ENCODE measurements at regions not wholly inside any gene's neighbourhood (a gene's known extent, or its start where the extent isn't known, plus 50 kb on each side); places are given as distances from the start of the nearest gene placed in this dataset.

DNA sequence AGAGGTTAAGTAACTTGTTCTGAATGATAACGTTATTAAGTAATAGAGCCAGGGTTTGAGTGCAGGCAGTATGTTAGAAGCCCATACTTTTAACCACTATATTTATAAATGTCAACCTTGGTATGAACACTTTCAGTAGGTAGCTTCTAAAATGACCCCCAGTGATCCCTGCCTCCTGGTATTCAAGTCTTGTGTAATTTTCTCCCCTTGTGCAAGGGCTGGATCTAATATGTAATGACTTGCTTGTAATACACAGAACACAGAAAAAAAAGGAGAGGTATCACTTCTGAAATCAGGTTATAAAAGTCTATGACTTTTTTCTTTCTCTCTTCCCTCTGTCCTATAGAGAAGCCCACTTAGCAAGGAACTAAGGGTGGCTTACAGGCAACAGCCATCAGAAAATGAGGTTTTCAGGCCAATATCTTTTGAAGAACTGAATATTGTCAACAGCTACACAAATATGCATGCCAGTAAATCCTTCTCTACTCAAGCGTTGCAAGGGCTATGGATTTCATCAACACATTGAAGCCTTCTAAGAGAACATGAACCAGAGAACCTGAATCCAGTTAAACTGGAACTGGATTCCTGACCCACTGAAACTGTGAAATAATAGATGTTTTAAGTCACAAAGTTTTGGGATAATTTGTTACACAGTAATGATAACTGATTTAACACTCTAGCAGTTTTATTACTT is 712.3 kb downstream of the METTL15 start:
- TF ChIP-seq, protein P1, sequence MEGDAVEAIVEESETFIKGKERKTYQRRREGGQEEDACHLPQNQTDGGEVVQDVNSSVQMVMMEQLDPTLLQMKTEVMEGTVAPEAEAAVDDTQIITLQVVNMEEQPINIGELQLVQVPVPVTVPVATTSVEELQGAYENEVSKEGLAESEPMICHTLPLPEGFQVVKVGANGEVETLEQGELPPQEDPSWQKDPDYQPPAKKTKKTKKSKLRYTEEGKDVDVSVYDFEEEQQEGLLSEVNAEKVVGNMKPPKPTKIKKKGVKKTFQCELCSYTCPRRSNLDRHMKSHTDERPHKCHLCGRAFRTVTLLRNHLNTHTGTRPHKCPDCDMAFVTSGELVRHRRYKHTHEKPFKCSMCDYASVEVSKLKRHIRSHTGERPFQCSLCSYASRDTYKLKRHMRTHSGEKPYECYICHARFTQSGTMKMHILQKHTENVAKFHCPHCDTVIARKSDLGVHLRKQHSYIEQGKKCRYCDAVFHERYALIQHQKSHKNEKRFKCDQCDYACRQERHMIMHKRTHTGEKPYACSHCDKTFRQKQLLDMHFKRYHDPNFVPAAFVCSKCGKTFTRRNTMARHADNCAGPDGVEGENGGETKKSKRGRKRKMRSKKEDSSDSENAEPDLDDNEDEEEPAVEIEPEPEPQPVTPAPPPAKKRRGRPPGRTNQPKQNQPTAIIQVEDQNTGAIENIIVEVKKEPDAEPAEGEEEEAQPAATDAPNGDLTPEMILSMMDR (conservative IDR thresholded peaks at IDR 0.05; ENCODE audit: low read depth, low read length) = no peak
- no peak overlapping the region for H3K4me3 ChIP-seq (ENCODE audit: low read depth, low read length)
- peak; percentile 82 for DNase-seq (ENCODE audit: low read depth)

DNA sequence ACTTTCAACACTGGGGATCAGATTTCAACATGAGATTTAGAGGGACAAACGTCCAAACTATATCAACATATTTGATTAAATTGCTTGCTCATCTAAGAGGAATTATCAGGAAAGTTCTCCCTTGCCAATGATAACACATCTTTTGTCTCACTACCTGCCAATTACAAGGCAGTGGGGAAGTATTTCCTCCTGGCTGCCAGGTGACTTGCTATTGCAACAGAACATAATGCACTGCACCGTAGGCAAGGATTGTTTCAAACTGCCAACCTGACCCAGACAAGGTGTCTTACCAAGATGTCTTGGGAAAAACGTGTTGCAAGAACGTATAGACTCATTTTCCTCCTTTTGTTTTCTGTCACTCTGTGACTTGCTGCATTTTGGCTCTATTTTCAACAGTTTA is 711.6 kb downstream of the METTL15 start:
- no peak for DNase-seq (ENCODE audit: low read depth)
- TF ChIP-seq, protein P1 (conservative IDR thresholded peaks at IDR 0.05; ENCODE audit: low read depth, low read length) = no peak
- no peak overlapping the region for H3K4me3 ChIP-seq (ENCODE audit: low read depth, low read length)

DNA sequence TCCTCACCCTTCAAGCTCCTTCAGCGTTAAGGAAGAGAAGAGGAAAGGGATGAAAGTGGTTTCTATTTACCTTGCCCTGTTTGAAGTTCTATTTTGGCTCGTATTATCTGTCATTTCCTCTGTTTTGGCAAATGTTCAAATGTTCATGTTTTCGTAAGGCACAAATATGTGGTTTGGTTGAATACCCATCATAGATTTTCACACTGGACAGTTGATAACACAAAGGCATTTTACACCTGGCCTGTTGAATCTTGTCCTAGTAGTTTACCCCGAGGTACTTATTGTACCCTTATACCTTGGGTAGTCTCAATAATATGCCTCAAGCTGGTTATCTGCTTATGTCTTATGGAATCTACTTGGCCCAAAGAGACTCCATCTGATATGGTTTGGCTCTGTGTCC is 706.9 kb downstream of the METTL15 start:
- TF ChIP-seq, protein P1 (conservative IDR thresholded peaks at IDR 0.05; ENCODE audit: low read depth, low read length) = no peak
- H3K4me3 ChIP-seq (ENCODE audit: low read depth, low read length) = no peak overlapping the region
- no peak for DNase-seq (ENCODE audit: low read depth)

DNA sequence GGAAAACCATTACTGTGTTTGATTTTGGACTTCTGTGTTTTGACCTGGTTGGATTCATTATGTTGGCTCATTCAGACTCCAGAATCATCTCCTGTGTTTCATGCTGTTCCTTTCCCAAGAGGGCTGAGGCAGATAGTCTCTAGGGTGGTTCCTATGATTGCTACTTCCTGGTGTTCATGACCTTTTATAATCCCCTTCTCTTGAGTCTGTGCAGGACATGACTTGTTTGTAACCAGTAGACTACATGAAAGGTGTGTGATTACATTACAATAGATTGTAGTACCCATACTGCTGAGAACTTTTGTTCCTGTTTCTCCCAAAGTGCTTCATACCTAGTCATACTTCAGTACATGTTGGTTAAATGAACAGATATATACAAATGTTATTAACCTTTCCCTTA is 700.6 kb downstream of the METTL15 start:
- TF ChIP-seq, protein P1 (conservative IDR thresholded peaks at IDR 0.05; ENCODE audit: low read depth, low read length) = no peak
- DNase-seq (ENCODE audit: low read depth) = no peak
- H3K4me3 ChIP-seq (ENCODE audit: low read depth, low read length) = no peak overlapping the region

DNA sequence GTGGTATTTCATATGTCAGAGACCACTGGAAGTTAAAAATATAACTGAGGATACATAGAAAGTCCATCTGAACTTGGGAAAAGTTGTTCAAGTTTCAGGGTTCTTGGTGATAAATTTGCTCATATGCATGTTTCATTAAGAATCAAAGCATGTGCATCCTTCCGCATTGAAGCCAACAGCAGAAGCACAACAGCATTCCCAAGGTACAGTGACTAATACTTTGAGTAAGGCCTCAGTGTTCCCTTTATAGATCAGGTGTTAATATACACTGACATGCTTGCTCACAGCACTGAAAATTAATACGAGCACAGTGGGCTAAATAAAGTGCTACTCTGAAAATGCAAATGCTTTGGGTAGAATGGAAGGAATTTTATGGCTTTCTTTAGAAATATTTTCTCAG is 691.1 kb downstream of the METTL15 start:
- no peak overlapping the region for H3K4me3 ChIP-seq (ENCODE audit: low read depth, low read length)
- TF ChIP-seq, protein P1 (conservative IDR thresholded peaks at IDR 0.05; ENCODE audit: low read depth, low read length) = no peak
- DNase-seq (ENCODE audit: low read depth) = no peak

DNA sequence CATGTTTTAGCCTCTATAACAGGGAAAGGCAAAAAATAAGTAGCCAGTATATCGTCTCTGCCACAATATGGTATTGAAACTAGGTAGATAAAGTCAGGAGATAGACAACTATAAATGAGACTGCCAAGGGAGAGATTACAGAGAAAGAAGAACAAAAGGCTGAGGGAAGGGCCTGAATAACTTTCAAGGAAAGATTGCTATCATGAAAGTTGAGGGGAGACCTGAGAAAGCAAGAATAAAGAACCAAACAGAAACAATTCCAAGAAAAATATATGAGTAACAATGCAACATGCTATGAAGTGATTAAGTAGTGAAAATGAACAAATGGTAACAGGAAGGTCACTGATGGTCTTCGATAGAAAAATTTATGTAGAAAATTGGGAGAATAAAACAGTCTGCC is 690.1 kb downstream of the METTL15 start:
- TF ChIP-seq, protein P1 (conservative IDR thresholded peaks at IDR 0.05; ENCODE audit: low read depth, low read length) = no peak
- DNase-seq (ENCODE audit: low read depth) = no peak
- H3K4me3 ChIP-seq (ENCODE audit: low read depth, low read length) = no peak overlapping the region

DNA sequence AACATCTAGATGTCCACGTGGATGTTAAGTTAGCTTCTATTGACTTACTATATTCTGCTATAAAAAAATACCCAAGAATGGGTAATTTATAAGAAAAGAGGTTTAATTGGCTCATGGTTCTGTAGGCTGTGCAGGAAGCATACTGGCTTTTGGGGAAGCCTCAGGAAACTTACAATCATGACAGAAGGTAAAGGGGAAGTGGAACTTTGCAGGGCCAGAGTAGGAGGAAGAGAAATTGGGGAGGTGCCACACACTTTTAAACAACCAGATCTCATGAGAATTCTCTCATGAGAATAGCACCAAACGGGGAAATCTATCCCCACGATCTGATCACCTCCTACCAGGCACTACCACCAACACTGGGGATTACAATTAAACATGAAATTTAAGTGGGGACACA is 689.3 kb downstream of the METTL15 start:
- TF ChIP-seq, protein P1 (conservative IDR thresholded peaks at IDR 0.05; ENCODE audit: low read depth, low read length) = no peak
- DNase-seq (ENCODE audit: low read depth) = no peak

More for the DNA sequence above, 689.3 kb downstream of the METTL15 start:
- H3K4me3 ChIP-seq (ENCODE audit: low read depth, low read length) = no peak overlapping the region

Data from choroid plexus epithelial cell (primary cell).